ENCODE measurements at regions not wholly inside any gene's neighbourhood (a gene's known extent, or its start where the extent isn't known, plus 50 kb on each side); places are given as distances from the start of the nearest gene placed in this dataset.

GRCh38 chr16:6643080-6643686, 689.5 kb upstream of the RBFOX1 start:
- peak; percentile 4 for DNase-seq

GRCh38 chr16:6642271-6642670, 690.4 kb upstream of the RBFOX1 start:
- no peak for DNase-seq

DNA sequence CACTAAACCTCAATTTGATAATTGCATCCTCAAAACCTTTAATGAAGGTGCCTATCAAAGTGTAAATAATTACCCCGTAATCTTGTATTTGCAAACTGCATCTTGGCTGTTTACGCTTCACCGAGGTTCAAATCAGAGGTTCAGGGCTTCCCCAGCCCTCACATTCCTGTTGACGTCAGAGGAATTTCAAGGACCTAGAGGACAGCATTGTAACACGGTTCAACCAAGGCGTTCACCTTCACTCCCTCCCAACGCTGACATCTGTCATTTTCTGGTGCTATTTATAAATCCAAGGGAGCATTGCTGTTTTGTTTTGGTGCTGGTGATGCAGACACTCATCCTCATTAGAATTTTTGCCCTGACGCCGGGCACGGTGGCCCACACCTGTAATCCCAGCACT, 691.6 kb upstream of the RBFOX1 start:
- no peak for DNase-seq

GRCh38 chr16:6636457-6636856, 696.2 kb upstream of the RBFOX1 start:
- DNase-seq: no peak

- no peak for DNase-seq
These were observed 698.5 kb upstream of the RBFOX1 start for GRCh38 chr16:6634151-6634550.

- DNase-seq: no peak
These were observed 699.2 kb upstream of the RBFOX1 start for GRCh38 chr16:6633456-6633855.

DNA sequence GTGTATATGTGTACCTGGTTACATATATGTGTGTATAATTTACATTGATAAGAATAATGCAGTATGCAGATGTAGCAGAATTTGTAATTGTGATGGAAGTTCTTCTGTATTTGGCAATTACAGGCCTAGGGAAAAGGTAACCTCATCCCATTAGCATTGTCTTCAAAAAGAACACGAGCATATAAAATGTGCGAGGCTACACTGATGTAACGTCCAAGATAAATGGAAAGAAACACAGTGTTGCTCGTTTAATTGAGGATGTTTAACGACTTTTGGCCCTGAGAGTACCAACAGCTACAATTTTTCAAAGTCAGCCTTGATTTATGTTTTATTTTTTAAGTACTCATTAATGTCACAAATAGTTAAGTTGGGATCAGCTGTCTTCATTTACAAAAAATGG, 703.5 kb upstream of the RBFOX1 start:
- no peak for DNase-seq

DNA sequence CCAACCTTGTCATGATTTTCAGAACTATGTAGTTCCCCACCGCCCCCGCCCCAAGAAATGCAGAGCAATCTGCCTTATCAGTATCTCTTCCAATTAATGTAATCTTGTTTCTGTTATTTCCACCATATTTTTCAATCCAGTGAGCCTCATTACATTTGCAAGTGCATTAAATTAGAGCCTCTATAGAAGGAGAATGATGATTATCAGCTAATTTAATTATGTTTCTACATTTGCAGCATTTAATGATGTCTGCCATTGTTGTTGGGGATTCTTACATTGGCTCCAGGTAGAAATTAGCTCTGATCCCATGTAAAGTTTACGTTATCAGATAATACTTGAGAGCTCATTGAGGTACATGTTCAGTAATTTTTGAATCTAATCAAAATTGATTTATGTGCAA, 707.0 kb upstream of the RBFOX1 start:
- no peak for DNase-seq

- no peak for DNase-seq
These were observed 713.8 kb upstream of the RBFOX1 start for GRCh38 chr16:6618874-6619273.

DNA sequence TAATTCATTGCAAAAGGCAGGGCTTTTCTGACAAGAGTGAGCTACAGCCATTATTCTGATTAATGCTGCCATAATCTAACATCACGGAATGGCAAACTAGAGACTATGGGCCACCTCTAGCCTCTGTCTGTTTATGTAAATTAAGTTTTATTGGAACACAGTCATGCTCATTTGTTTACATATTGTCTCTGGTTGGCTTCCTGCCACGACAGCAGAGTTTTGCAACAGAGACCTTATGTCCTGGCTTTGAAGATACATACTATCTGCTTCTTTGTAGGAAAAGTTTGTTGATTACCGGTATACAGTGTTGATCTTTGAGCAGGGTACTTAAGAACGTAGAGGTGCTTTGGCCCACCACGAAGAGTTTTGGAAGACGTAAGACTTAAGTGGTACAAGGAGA, 715.9 kb upstream of the RBFOX1 start:
- no peak for DNase-seq

GRCh38 chr16:6615636-6616035, 717.0 kb upstream of the RBFOX1 start:
- no peak for DNase-seq

GRCh38 chr16:6611535-6611934, 721.1 kb upstream of the RBFOX1 start:
- DNase-seq: no peak

DNA sequence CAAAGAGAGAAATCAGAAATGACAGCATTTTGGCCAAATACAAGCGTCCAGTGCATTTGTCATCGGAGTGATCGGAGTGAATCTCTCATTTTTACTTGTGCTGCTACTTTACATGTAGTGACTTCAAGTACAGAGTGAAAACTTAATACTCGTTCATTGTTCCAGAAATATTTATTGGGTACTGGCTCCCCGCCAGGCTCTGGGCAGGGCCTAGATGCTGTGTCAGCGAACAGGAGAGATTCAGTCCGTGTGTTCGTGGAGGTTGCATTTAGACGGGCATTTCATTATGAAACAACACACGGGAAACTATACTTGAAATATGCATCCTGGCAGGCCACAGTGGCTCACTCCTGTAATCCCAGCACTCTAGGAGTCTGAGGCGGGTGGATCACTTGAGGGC, 727.2 kb upstream of the RBFOX1 start:
- no peak for DNase-seq

GRCh38 chr16:6603780-6604325, 728.8 kb upstream of the RBFOX1 start:
- DNase-seq: no peak

- no peak for DNase-seq
These were observed 730.2 kb upstream of the RBFOX1 start for GRCh38 chr16:6602405-6602804.

- DNase-seq: no peak
These were observed 732.5 kb upstream of the RBFOX1 start for GRCh38 chr16:6600167-6600566.

DNA sequence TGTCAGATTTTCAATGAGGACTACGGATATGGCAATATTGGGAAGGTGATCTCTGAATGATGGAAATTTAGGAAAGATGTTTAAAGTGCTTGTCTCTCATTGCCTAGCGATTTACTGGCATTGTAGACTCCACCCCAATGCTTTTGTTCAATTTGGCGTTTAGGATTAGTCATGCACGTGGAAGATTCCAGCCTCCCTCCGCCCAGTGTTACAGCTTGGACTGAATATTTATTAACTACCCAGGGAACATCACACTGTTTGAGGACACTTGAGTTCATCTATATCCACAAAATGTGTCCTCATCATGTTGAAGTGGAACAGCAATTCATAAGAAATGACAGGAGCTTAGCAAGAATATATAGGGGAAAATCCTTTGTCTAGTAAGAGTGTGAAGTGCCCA, 738.8 kb upstream of the RBFOX1 start:
- DNase-seq: no peak

DNA sequence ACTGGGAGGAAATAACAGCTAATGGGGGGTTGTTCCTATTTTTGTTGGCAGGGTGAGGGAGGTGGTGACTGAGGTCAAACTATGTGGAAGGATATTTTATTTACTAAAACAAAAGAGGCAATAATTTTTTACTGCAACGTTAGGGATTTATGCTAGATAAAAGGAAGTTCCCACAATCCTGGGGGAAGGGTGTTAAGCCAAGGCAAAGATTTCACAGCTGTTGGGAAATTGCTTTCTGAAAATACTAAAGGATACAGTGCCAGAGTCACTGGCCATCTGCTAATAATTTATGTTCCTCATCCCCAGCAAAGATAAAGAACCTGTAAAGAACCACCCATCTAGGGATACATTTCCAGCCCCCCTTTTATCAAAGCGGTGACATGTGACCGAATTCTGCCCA, 756.0 kb upstream of the RBFOX1 start:
- no peak for DNase-seq

DNA sequence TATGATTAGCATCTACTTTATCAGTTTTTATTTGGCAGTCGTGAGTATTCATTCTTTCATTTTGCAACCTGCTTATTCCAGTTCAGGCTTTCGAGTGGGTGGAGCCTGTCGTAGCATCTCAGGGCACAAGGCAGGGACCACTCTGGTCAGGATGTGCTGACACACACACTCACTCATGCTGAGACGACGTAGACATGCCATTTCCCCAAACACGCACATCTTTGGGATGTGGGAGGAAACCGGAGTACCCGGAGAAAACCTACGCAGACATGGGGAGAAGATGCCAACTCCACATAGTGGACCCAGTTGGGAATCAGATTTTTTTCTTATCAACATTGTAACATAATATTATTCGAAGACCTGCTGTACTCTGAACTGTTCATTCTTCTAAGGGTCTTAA, 756.5 kb upstream of the RBFOX1 start:
- no peak for DNase-seq

DNA sequence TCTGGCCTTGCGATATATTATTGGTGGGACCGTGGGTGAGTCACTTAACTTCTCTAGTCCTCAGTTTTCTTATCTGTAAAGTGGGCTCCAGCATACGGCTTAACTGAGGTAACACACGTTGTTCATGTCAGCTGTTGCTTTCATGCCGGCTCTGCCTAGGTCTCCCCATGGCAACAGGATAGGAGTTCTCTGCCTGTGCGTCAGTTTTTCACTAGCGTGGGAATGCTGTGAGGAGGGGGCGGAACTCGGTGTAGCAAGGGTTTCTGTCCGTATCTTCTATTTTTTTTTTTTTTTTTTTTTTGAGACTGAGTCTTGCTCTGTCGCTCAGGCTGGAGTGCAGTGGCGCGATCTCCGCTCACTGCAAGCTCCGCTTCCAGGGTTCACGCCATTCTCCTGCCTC, 758.5 kb upstream of the RBFOX1 start:
- no peak for DNase-seq

- no peak for DNase-seq
These were observed 759.1 kb upstream of the RBFOX1 start for GRCh38 chr16:6573577-6573976.

DNA sequence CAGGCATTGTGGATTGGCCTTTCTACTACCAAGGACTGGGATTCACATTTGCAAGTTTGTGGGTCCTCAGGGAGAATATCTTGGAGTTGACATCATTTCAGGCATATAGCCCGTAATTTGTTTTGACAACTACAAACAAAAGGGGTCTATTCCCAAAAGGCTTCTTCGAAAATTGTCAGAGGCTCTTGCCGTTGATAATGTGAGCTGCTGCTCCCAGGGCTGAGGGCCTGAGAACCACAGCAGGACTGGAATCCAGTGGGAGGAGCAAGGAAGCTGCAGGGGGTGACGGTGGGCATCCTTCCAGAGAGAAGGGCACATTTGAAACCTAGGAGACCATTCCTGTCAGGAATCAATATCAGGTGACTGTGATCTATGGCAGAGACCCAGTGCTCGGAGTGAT, 761.6 kb upstream of the RBFOX1 start:
- DNase-seq: no peak

DNA sequence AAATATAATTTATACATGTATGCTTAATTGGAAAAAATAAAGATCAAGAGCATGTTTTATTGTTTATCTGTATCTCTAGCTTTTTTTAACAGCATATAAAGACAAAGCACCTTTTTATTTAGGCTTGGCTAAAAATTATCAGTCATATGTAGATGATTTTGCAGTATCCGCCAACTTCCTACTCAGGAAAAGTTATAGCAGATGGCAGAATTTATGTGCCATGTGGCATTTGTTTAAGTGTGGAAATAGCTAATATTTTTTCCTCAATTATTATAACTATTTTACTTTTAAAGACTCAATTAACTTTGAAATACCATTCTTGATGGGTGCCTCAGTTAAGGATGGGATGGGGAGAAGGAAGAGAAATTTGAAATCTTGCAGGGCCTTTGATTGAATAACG, 762.1 kb upstream of the RBFOX1 start:
- no peak for DNase-seq

- DNase-seq: no peak
These were observed 769.7 kb upstream of the RBFOX1 start for GRCh38 chr16:6562986-6563385.

DNA sequence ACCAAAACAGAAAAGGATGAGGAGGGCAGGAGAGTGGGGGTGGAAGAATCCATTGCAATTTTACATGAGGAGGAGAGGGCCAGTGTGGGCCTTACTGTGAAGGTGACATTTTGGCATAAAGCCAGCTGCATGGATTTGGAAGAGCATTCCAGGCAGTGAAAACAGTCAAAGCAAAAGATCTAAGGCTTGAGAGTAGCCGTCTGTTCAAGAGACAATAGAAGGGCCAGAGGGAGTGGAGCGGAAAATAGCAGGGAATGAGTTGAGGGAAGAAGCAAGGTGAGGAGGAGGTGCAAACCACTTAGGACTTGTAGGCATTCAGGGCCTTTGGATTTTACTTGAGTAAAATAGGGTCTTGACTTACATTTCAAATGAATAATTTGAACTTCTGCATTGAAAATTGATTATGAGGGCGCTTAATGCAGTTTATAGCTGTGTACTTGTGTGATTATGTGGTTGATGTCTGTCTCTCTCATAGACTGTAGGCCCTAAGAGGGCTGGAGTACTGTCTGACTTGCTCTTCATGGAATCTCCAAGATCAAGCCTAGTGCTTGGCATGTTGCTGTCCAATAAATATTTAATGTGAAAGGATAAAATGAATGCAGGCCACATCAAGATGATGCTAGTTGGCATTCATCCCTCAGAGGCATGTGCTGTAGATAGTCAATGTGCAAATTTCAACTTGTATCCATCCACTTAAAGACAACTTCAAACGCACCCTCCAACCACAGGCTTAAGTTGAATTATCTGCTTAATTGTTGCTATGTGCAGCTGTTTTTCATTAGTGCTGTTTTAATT, 772.1 kb upstream of the RBFOX1 start:
- no peak for DNase-seq
